Right atrium auricular region (tissue), 2 donors: ENCODE measurements at regions not wholly inside any gene's neighbourhood (a gene's known extent, or its start where the extent isn't known, plus 50 kb on each side); places are given as distances from the start of the nearest gene placed in this dataset.

Experiments
- DNase-seq: peaks from one replicate; pipeline ENCODE4 v3.0.0-alpha.2; 2019; ENCODE audit warnings: low spot score
- H3K27ac ChIP-seq, 2 donors: fragments of 200-600 bp; sonication (generic); 1 replicate in 1 of 2; 2 replicates in 1 of 2; pipeline ENCODE4 v1.5.1; 2016 to 2019
- H3K27me3 ChIP-seq, 2 donors: fragments of 200-600 bp; sonication (generic); one replicate each; pipeline versions ENCODE4 v1.5.1 to v1.6.0; 2017 to 2019
- H3K36me3 ChIP-seq: fragments of 200-600 bp; sonication (generic); one replicate; pipeline ENCODE4 v1.5.1; 2016
- H3K4me1 ChIP-seq, 2 donors: fragments of 200-600 bp; sonication (generic); one replicate each; pipeline versions ENCODE4 v1.5.1 to v1.6.0; 2017 to 2019
- H3K4me3 ChIP-seq, 2 donors: fragments of 200-600 bp; sonication (generic); 1 replicate in 1 of 2; 2 replicates in 1 of 2; pipeline ENCODE4 v1.5.1; 2017 to 2019; ENCODE audit warnings: mild to moderate bottlenecking in 1 of 2, moderate library complexity in 1 of 2
- H3K9me3 ChIP-seq, 2 donors: fragments of 200-600 bp; sonication (generic); one replicate each; pipeline ENCODE4 v1.5.1; 2019
- CTCF ChIP-seq, 2 donors: fragments of 200-600 bp; sonication (generic); IDR thresholded peaks; one replicate each; pipeline ENCODE4 v1.5.1; 2019; ENCODE audit warnings: antibody characterized with exemption in 2 of 2

- Histone ChIP-seq H3K4me3 (no peak overlapping the region), H3K4me1 (no peaks in the 10 kb centered on the region), H3K9me3 (no peaks in the 10 kb centered on the region), H3K27me3 (no peaks in the 10 kb centered on the region), H3K36me3 (no peaks in the 10 kb centered on the region), H3K27ac (no peak overlapping the region)
- DNase-seq: no peak
- TF ChIP-seq CTCF (IDR thresholded peaks at IDR 0.05): no peak
Measured at GRCh38 chr2:38230756-38231155, 146.3 kb downstream of the ATL2 start.

GRCh38 chr2:38228753-38229152 lies 148.3 kb downstream of the ATL2 start:
- H3K9me3 ChIP-seq: no peaks in the 10 kb centered on the region
- H3K36me3 ChIP-seq: no peaks in the 10 kb centered on the region
- H3K27ac ChIP-seq: no peak overlapping the region
- DNase-seq: no peak
- H3K4me1 ChIP-seq: no peaks in the 10 kb centered on the region
- no peaks in the 10 kb centered on the region for H3K27me3 ChIP-seq
- TF ChIP-seq CTCF (IDR thresholded peaks at IDR 0.05): no peak
- no peak overlapping the region for H3K4me3 ChIP-seq

GRCh38 chr2:38224821-38225437 lies 149.0 kb upstream of the CYP1B1 start:
- Histone ChIP-seq H3K36me3 (no peaks in the 10 kb centered on the region), H3K4me1 (no peaks in the 10 kb centered on the region), H3K4me3 (no peak overlapping the region), H3K27me3 (no peaks in the 10 kb centered on the region), H3K27ac (no peak overlapping the region), H3K9me3 (no peaks in the 10 kb centered on the region)
- TF ChIP-seq CTCF (IDR thresholded peaks at IDR 0.05): no peak
- no peak for DNase-seq

GRCh38 chr2:38224181-38224580 lies 148.2 kb upstream of the CYP1B1 start:
- no peaks in the 10 kb centered on the region for H3K27me3 ChIP-seq
- no peaks in the 10 kb centered on the region for H3K4me1 ChIP-seq
- H3K36me3 ChIP-seq: no peaks in the 10 kb centered on the region
- H3K9me3 ChIP-seq: no peaks in the 10 kb centered on the region
- H3K4me3 ChIP-seq: no peak overlapping the region
- no peak for DNase-seq
- no peak for TF ChIP-seq CTCF (IDR thresholded peaks at IDR 0.05)
- H3K27ac ChIP-seq: no peak overlapping the region

- DNase-seq: no peak
- Histone ChIP-seq H3K4me3 (no peak overlapping the region), H3K9me3 (no peaks in the 10 kb centered on the region), H3K4me1 (no peaks in the 10 kb centered on the region), H3K36me3 (no peaks in the 10 kb centered on the region), H3K27ac (no peak overlapping the region), H3K27me3 (no peaks in the 10 kb centered on the region)
- TF ChIP-seq CTCF (IDR thresholded peaks at IDR 0.05): no peak
Measured at GRCh38 chr2:38223256-38223655, 147.3 kb upstream of the CYP1B1 start.

GRCh38 chr2:38220164-38220563 lies 144.2 kb upstream of the CYP1B1 start:
- no peak for TF ChIP-seq CTCF (IDR thresholded peaks at IDR 0.05)
- no peaks in the 10 kb centered on the region for H3K27me3 ChIP-seq
- no peaks in the 10 kb centered on the region for H3K9me3 ChIP-seq
- no peaks in the 10 kb centered on the region for H3K36me3 ChIP-seq
- DNase-seq: no peak
- no peak overlapping the region for H3K27ac ChIP-seq
- no peak overlapping the region for H3K4me3 ChIP-seq
- no peaks in the 10 kb centered on the region for H3K4me1 ChIP-seq
